Mucosa of descending colon (tissue), 3 donors: ENCODE measurements at regions not wholly inside any gene's neighbourhood (a gene's known extent, or its start where the extent isn't known, plus 50 kb on each side); places are given as distances from the start of the nearest gene placed in this dataset.

Source experiments
- ATAC-seq: fragments of 200-7000 bp; cut with Tn5 transposase; one replicate; pipeline ENCODE4 v1.9.1; 2020; ENCODE audit warnings: mild to moderate bottlenecking, moderate library complexity
- DNase-seq, 3 donors: peaks; one replicate each; pipeline ENCODE4 v3.0.0-alpha.2; 2020
- H3K36me3 ChIP-seq: fragments of 200-600 bp; one replicate; pipeline ENCODE4 v1.8.0; 2021; ENCODE audit warnings: low read depth, mild to moderate bottlenecking
- H3K4me1 ChIP-seq: fragments of 200-600 bp; one replicate; pipeline ENCODE4 v1.8.0; 2021; ENCODE audit warnings: low read depth, mild to moderate bottlenecking
- H3K4me3 ChIP-seq: fragments of 200-600 bp; one replicate; pipeline ENCODE4 v1.8.0; 2021; ENCODE audit warnings: mild to moderate bottlenecking
- H3K9me3 ChIP-seq: fragments of 200-600 bp; one replicate; pipeline ENCODE4 v1.8.0; 2021; ENCODE audit warnings: mild to moderate bottlenecking
- CTCF ChIP-seq: fragments of 200-600 bp; IDR thresholded peaks from one replicate; pipeline ENCODE4 v1.8.0; 2022; ENCODE audit warnings: antibody characterized with exemption, mild to moderate bottlenecking
- intact Hi-C, 2 donors: fragments of 100-400 bp; cut with DNase I in 1 of 2; cut with micrococcal nuclease in 1 of 2; formaldehyde crosslinking; loops; one replicate each; pipeline versions ENCODE4 v1.11.0 to v1.11.1; 2022; cut with DNase I, micrococcal nuclease
- donor health status: DM: no; HTN: no; CAD: no; lungs with moderate emphysema.
- donor health status: DM: no; HTN: no; CAD: no.
- donor health status: DM: no; HTN: yes; CAD: no.

- no peak for DNase-seq
- no peak for TF ChIP-seq CTCF
- intact Hi-C loops, result no loop called here
- peaks cover 5% of the 10 kb centered on the region for H3K9me3 ChIP-seq
- no peaks in the 10 kb centered on the region for H3K4me1 ChIP-seq
- ATAC-seq, result no peak
- H3K4me3 ChIP-seq, result no peak overlapping the region
- no peaks in the 10 kb centered on the region for H3K36me3 ChIP-seq
Measured at GRCh38 chr6:74953708-74954107, 252.1 kb downstream of the COL12A1 start.

DNA sequence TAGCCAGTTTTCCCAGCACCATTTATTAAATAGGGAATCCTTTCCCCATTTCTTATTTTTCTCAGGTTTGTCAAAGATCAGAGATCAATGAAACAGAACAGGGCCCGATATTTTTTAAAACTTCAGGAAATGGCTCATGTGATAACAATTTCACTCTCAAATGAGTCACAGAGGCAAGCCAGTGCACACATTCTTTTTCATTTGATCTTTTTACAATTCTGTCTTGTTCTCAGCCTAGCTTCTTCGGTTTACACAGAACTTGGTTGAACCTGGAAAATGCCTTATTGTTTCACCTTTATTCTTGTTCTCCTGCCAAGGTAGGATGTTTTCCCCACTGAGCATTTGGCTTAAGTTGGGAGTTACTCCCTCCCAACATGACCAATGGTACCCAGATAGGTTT is 258.9 kb downstream of the COL12A1 start:
- no peak overlapping the region for H3K4me3 ChIP-seq
- no peaks in the 10 kb centered on the region for H3K36me3 ChIP-seq
- DNase-seq, result no peak
- no peak for ATAC-seq
- H3K9me3 ChIP-seq, result no peaks in the 10 kb centered on the region
- no peaks in the 10 kb centered on the region for H3K4me1 ChIP-seq
- TF ChIP-seq CTCF, result no peak
- intact Hi-C loops, result no loop called here

DNA sequence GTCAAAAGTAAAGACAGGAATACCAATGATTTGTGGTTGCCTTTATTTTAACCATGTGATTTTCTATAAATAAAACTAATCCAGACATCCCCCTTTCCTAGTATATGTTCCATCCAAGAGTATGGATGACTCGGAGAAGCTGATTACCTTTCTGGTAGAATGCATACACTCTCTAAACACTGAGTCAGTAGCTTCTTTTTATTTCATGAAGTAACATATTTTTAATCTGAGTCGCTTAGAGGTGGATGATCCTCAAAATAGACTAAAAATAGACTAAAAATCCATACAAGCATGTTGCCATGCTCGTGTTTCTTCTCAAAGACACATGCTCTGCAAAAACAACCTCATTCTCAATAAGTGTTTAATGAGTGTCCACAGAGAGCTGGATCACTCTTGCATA is 263.7 kb downstream of the COL12A1 start:
- intact Hi-C loops, result no loop called here
- no peak for ATAC-seq
- no peaks in the 10 kb centered on the region for H3K9me3 ChIP-seq

GRCh38 chr6:74941424-74941823 is 264.4 kb downstream of the COL12A1 start:
- Histone ChIP-seq H3K4me1 (no peaks in the 10 kb centered on the region), H3K36me3 (no peaks in the 10 kb centered on the region), H3K4me3 (no peak overlapping the region), H3K9me3 (no peaks in the 10 kb centered on the region)
- TF ChIP-seq CTCF, result no peak
- ATAC-seq, result no peak
- DNase-seq, result no peak
- intact Hi-C loops, result no loop called here

More for the DNA sequence above, 263.7 kb downstream of the COL12A1 start:
- H3K4me3 ChIP-seq, result no peak overlapping the region
- H3K36me3 ChIP-seq, result no peaks in the 10 kb centered on the region
- DNase-seq, result no peak
- TF ChIP-seq CTCF, result no peak
- no peaks in the 10 kb centered on the region for H3K4me1 ChIP-seq

- H3K4me1 ChIP-seq, result no peaks in the 10 kb centered on the region
- H3K36me3 ChIP-seq, result no peaks in the 10 kb centered on the region
- intact Hi-C loops, result no loop called here
- H3K9me3 ChIP-seq, result no peaks in the 10 kb centered on the region
- DNase-seq (no peak), ATAC-seq (no peak)
- no peak for TF ChIP-seq CTCF
- no peak overlapping the region for H3K4me3 ChIP-seq
Measured at GRCh38 chr6:74939721-74940620, 265.9 kb downstream of the COL12A1 start.
